NCI-H1694 treated with DMSO at 0.1 percent for 48 hours (cell line): ENCODE measurements at regions not wholly inside any gene's neighbourhood (a gene's known extent, or its start where the extent isn't known, plus 50 kb on each side); places are given as distances from the start of the nearest gene placed in this dataset.

Source experiments
- DNase-seq: peaks from one replicate; lab custom pipeline; 2025; lab: John Stamatoyannopoulos, UW

- DNase-seq = no peak
Measured at GRCh38 chr7:18250133-18250532, 222.5 kb upstream of the PRPS1L1 start.

GRCh38 chr7:18257711-18258110 lies 230.1 kb upstream of the PRPS1L1 start:
- no peak for DNase-seq

GRCh38 chr7:18262058-18262457 lies 233.5 kb upstream of the HDAC9 start:
- DNase-seq = no peak

GRCh38 chr7:18265611-18266281 lies 229.8 kb upstream of the HDAC9 start:
- DNase-seq = no peak

GRCh38 chr7:18268571-18268970 lies 227.0 kb upstream of the HDAC9 start:
- no peak for DNase-seq

GRCh38 chr7:18276380-18276779 lies 219.2 kb upstream of the HDAC9 start:
- no peak for DNase-seq

GRCh38 chr7:18278316-18278715 lies 217.2 kb upstream of the HDAC9 start:
- DNase-seq = no peak

- no peak for DNase-seq
Measured at GRCh38 chr7:18283045-18283444, 212.5 kb upstream of the HDAC9 start.

- DNase-seq = no peak
Measured at GRCh38 chr7:18287482-18287881, 208.1 kb upstream of the HDAC9 start.

GRCh38 chr7:18288322-18289037 lies 207.1 kb upstream of the HDAC9 start:
- no peak for DNase-seq

- DNase-seq = no peak
Measured at GRCh38 chr7:18289788-18290187, 205.8 kb upstream of the HDAC9 start.

- no peak for DNase-seq
Measured at GRCh38 chr7:18290223-18290622, 205.3 kb upstream of the HDAC9 start.

GRCh38 chr7:18290865-18291264 lies 204.7 kb upstream of the HDAC9 start:
- DNase-seq = no peak

GRCh38 chr7:18292584-18292983 lies 203.0 kb upstream of the HDAC9 start:
- DNase-seq = no peak

- DNase-seq = no peak
Measured at GRCh38 chr7:18293759-18294158, 201.8 kb upstream of the HDAC9 start.

GRCh38 chr7:18294411-18294810 lies 201.1 kb upstream of the HDAC9 start:
- no peak for DNase-seq

- DNase-seq = no peak
Measured at GRCh38 chr7:18295781-18296423, 199.6 kb upstream of the HDAC9 start.

- no peak for DNase-seq
Measured at GRCh38 chr7:18302097-18302496, 193.5 kb upstream of the HDAC9 start.

- no peak for DNase-seq
Measured at GRCh38 chr7:18305866-18306265, 189.7 kb upstream of the HDAC9 start.

GRCh38 chr7:18306696-18307095 lies 188.9 kb upstream of the HDAC9 start:
- DNase-seq = no peak

- DNase-seq = no peak
Measured at GRCh38 chr7:18308938-18309337, 186.6 kb upstream of the HDAC9 start.

- DNase-seq = no peak
Measured at GRCh38 chr7:18312482-18312881, 183.1 kb upstream of the HDAC9 start.

- DNase-seq = no peak
Measured at GRCh38 chr7:18313965-18314364, 181.6 kb upstream of the HDAC9 start.
